ENCODE measurements at regions not wholly inside any gene's neighbourhood (a gene's known extent, or its start where the extent isn't known, plus 50 kb on each side); places are given as distances from the start of the nearest gene placed in this dataset.

GRCh38 chr15:46354443-46354842, 719.6 kb downstream of the SQOR start:
- TF ChIP-seq POLR2AphosphoS5 (IDR thresholded peaks at IDR 0.05; ENCODE audit: low read depth, low read length), result no peak
- TF ChIP-seq POLR2A (IDR thresholded peaks at IDR 0.05; ENCODE audit: low read depth, low read length), result no peak
- TF ChIP-seq TAF1 (IDR thresholded peaks at IDR 0.05; ENCODE audit: low read depth, low read length), result no peak
